ENCODE measurements at regions not wholly inside any gene's neighbourhood (a gene's known extent, or its start where the extent isn't known, plus 50 kb on each side); places are given as distances from the start of the nearest gene placed in this dataset.

- ATAC-seq = no peak
- no peak overlapping the region for H3K4me3 ChIP-seq
- 76 to 77% methylated on average over 6 of the region's 6 CpGs for WGBS, 2 donors (ENCODE audit: low coverage in 1 of 2)
Measured at GRCh38 chr3:1501406-1502115, 408.7 kb downstream of the CNTN6 start.

GRCh38 chr3:1506090-1506489 is 413.3 kb downstream of the CNTN6 start:
- H3K4me3 ChIP-seq = no peak overlapping the region
- no peak for ATAC-seq
- 57 to 73% methylated on average over 1 of the region's 1 CpG for WGBS, 2 donors (ENCODE audit: low coverage in 1 of 2)
- H3K4me1 ChIP-seq = no peaks in the 10 kb centered on the region
- no peaks in the 10 kb centered on the region for H3K27me3 ChIP-seq
- TF ChIP-seq CTCF (IDR thresholded peaks at IDR 0.05) (no peak), POLR2AphosphoS5 (IDR thresholded peaks at IDR 0.05) (no peak), EP300 (IDR thresholded peaks at IDR 0.05) (no peak), POLR2A (IDR thresholded peaks at IDR 0.05) (no peak)
- no peaks in the 10 kb centered on the region for H3K9me3 ChIP-seq
- no peak overlapping the region for H3K27ac ChIP-seq
- H3K36me3 ChIP-seq = no peaks in the 10 kb centered on the region

More at GRCh38 chr3:1501406-1502115, 408.7 kb downstream of the CNTN6 start:
- Histone ChIP-seq H3K36me3 (no peaks in the 10 kb centered on the region), H3K27me3 (no peaks in the 10 kb centered on the region), H3K27ac (no peak overlapping the region), H3K4me1 (no peaks in the 10 kb centered on the region), H3K9me3 (no peaks in the 10 kb centered on the region)
- TF ChIP-seq POLR2AphosphoS5 (IDR thresholded peaks at IDR 0.05) = no peak
- TF ChIP-seq EP300 (IDR thresholded peaks at IDR 0.05) = no peak
- no peak for TF ChIP-seq POLR2A (IDR thresholded peaks at IDR 0.05)
- no peak for TF ChIP-seq CTCF (IDR thresholded peaks at IDR 0.05)

GRCh38 chr3:1513662-1514061 is 420.8 kb downstream of the CNTN6 start:
- Histone ChIP-seq H3K4me1 (no peaks in the 10 kb centered on the region), H3K27me3 (no peaks in the 10 kb centered on the region), H3K36me3 (no peaks in the 10 kb centered on the region), H3K9me3 (no peaks in the 10 kb centered on the region), H3K4me3 (no peak overlapping the region), H3K27ac (no peak overlapping the region)
- 37 to 42% methylated on average over 3 of the region's 3 CpGs for WGBS, 2 donors (ENCODE audit: low coverage in 1 of 2)
- TF ChIP-seq POLR2A (IDR thresholded peaks at IDR 0.05) (no peak), POLR2AphosphoS5 (IDR thresholded peaks at IDR 0.05) (no peak), EP300 (IDR thresholded peaks at IDR 0.05) (no peak), CTCF (IDR thresholded peaks at IDR 0.05) (no peak)
- ATAC-seq = no peak

GRCh38 chr3:1515882-1516281 is 423.1 kb downstream of the CNTN6 start:
- Histone ChIP-seq H3K36me3 (no peaks in the 10 kb centered on the region), H3K9me3 (no peaks in the 10 kb centered on the region), H3K27me3 (no peaks in the 10 kb centered on the region), H3K4me3 (no peak overlapping the region), H3K27ac (no peak overlapping the region), H3K4me1 (no peaks in the 10 kb centered on the region)
- TF ChIP-seq CTCF (IDR thresholded peaks at IDR 0.05) (no peak), EP300 (IDR thresholded peaks at IDR 0.05) (no peak), POLR2A (IDR thresholded peaks at IDR 0.05) (no peak), POLR2AphosphoS5 (IDR thresholded peaks at IDR 0.05) (no peak)
- WGBS, 2 donors (ENCODE audit: low coverage in 1 of 2) = 5 to 56% methylated on average over 4 of the region's 4 CpGs
- ATAC-seq = no peak

GRCh38 chr3:1527786-1528185 is 435.0 kb downstream of the CNTN6 start:
- Histone ChIP-seq H3K27me3 (no peaks in the 10 kb centered on the region), H3K4me3 (no peak overlapping the region), H3K4me1 (no peaks in the 10 kb centered on the region), H3K9me3 (no peaks in the 10 kb centered on the region), H3K36me3 (no peaks in the 10 kb centered on the region), H3K27ac (no peak overlapping the region)
- WGBS, 2 donors (ENCODE audit: low coverage in 1 of 2) = 79 to 80% methylated on average over 4 of the region's 4 CpGs
- no peak for TF ChIP-seq POLR2AphosphoS5 (IDR thresholded peaks at IDR 0.05)
- no peak for TF ChIP-seq EP300 (IDR thresholded peaks at IDR 0.05)
- TF ChIP-seq POLR2A (IDR thresholded peaks at IDR 0.05) = no peak
- TF ChIP-seq CTCF (IDR thresholded peaks at IDR 0.05) = no peak
- no peak for ATAC-seq

All from gastroesophageal sphincter (tissue), 4 donors.